GM12874 (cell line): ENCODE measurements at regions not wholly inside any gene's neighbourhood (a gene's known extent, or its start where the extent isn't known, plus 50 kb on each side); places are given as distances from the start of the nearest gene placed in this dataset.

ENCODE experiments used
- TF ChIP-seq, protein P1 (sequence below): IDR thresholded peaks from 2 replicates; pipeline ENCODE4 v1.5.1; 2011; ENCODE audit warnings: low read depth, mild to moderate bottlenecking, control low read depth, low read length, moderate library complexity; ENCODE audit not compliant: insufficient read depth

DNA sequence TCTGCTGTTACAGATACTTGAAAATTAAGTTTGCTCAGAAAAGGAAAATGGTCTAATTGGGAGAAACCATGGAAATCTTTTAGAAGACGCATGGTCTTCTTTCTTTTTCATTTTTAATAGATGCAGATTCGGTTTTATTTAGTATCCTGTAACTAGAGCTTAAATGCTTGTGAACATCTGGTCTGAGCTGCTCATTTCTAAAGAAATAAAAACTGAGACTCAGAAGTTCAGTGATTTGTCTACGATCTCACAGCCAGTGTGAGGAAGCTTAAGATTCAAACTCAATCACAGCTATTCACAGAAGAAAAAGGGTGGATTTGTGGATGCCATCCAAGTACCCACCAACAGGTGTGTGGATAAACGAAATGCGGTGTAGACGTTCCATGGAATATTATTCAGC lies 80.0 kb upstream of the TIAM1 start:
- TF ChIP-seq, protein P1, sequence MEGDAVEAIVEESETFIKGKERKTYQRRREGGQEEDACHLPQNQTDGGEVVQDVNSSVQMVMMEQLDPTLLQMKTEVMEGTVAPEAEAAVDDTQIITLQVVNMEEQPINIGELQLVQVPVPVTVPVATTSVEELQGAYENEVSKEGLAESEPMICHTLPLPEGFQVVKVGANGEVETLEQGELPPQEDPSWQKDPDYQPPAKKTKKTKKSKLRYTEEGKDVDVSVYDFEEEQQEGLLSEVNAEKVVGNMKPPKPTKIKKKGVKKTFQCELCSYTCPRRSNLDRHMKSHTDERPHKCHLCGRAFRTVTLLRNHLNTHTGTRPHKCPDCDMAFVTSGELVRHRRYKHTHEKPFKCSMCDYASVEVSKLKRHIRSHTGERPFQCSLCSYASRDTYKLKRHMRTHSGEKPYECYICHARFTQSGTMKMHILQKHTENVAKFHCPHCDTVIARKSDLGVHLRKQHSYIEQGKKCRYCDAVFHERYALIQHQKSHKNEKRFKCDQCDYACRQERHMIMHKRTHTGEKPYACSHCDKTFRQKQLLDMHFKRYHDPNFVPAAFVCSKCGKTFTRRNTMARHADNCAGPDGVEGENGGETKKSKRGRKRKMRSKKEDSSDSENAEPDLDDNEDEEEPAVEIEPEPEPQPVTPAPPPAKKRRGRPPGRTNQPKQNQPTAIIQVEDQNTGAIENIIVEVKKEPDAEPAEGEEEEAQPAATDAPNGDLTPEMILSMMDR = no peak

DNA sequence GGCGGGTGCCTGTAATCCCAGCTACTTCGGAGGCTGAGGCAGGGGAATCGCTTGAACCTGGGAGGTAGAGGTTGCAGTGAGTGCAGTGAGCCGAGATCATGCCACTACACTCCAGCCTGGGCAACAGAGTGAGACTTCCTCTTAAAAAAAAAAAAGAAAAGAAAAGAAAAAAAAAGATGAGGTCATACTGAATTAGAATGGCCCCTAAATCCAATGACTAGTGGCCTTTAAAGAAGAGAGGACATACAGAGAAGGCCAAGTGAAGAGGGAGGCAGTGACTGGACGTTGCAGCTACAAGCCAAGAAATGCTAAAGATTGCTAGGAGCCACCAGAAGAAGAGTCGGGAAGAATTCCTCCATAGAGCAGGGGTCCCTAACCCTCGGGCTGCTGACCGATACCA lies 76.9 kb upstream of the TIAM1 start:
- TF ChIP-seq, protein P1 = no peak

DNA sequence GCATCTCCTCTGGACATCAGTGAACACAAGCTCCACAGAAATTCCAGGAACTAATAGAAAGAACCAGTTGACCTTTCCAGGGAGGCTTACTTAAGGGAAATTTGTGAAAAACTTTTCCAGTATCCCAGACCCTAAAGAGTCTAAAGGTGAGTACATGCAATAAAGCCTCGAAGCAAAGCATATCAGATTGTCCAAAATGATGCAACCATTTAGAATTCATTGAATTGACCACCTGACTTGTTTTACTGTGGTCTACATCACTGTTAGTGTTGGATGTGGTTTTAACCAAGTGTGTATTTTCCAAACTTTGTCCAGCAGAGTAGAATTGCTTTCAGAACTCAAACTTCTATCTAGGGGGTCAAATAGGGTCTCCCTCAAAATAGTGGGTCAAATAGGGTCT lies 76.3 kb upstream of the TIAM1 start:
- TF ChIP-seq, protein P1 = no peak

DNA sequence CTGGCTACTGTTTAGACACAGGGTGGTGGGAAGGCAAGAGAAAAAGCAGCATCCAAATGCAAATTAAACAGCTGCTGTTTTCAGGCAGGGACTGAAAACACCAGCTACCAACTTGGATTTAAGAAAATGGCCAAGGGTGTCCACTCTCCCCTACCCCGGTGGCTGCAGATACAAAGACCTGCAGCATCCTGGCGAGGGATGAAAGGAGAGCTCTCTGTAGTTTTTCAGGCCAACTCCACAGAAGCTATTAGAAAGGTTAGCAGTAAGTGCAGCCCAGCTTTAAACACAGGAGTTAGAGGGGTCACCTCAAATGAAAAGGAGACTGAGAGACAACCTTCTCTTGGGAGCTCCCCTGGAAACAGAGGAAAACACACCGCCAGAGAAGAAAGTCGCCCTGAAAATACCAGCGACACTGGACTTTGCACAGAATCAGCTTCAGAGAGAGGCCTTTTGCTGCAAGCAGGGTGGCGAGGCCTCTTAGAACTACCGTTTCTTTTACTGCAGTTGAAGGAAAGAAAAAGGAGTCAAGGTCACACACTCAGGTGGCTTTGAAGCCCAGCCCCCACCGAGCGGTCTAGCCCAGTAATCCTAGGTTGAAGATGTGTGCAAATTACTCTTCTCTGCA lies 74.4 kb upstream of the TIAM1 start:
- TF ChIP-seq, protein P1 = no peak

DNA sequence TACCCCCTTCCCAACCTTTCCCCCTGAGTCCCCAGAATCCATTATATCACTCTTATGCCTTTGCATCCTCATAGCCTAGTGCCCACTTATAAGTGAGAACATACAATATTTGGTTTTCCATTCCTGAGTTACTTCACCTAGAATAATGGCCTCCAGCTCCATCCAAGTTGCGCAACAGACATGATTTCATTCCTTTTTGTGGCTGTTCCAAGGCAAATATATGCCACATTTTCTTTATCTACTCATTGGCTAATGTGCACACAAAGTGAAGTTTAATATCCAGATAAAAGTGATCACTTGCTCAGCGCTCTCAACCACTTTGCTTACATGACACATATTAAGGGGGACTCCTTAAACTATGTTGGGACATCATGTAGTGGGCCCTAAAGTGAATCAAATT lies 72.4 kb upstream of the TIAM1 start:
- TF ChIP-seq, protein P1 = no peak

DNA sequence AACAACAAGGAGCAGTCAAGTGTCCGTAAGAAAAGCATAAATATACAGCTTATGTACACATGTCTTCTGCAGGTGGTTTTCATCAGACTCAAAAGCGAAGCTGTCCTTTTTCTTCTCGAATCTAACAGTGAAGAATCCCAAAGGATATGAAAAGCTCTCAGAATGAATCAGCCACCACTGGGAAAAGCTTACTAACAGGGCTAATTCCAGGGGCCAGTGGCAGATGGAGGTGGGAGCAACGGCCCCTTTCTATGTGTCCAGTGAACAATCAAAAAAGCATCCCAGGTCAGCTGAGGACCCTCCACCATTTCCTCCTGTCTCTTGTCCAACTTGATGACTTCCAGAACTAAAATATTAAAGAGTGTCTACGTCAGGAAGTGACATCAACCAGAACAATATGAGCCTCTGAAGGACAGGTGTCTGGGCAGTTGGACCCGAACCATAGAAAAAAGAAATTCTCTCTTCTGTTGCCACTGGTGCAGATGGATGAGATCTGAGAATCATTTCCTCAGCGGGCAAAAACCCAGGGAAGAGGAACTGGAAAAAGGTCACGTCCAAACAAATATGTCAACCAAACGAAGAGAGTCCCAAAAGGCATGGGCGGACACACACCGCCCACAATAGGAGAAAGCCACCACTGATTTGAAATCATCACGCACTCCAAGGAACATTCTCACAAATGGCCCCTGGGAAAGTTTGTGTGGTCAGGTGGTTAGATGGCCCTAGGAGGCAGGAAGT lies 70.4 kb upstream of the TIAM1 start:
- TF ChIP-seq, protein P1 = no peak

DNA sequence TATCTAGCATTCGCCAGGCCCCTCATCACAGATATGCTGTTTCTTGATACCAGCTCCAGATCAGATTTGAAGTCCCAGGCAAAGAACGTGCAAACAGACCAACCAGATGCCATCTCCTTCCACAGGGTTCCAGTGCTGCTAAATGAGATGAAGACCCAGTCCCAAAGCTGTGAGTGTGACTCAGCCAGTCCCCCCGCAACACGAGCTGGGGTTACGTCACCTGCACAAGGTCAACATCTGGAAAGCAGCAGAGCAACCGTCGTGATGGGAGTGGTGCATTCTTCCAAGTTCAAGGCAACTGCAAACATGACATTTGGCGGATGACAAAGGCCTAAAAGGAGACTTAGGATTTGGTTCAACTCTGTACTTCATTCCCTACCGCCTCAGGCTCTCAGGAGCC lies 69.6 kb upstream of the TIAM1 start:
- TF ChIP-seq, protein P1 = no peak
